Panc1 (cell line): ENCODE measurements at regions not wholly inside any gene's neighbourhood (a gene's known extent, or its start where the extent isn't known, plus 50 kb on each side); places are given as distances from the start of the nearest gene placed in this dataset.

ENCODE experiments used
- ATAC-seq: fragments of 200-7000 bp; cut with Tn5 transposase; 2 replicates; pipeline ENCODE4 v1.9.1; 2020; ENCODE audit warnings: mild to moderate bottlenecking, moderate library complexity
- BruUV-seq: library from RNA; stranded (reverse); fragments of 400-500 nt; replicated peaks from 2 replicates; lab custom pipeline; 2021; lab: Mats Ljungman, UMichigan
- CTCF ChIA-PET: fragments of 300-600 bp; sonication (Branson Sonifier 250); formaldehyde crosslinking; loops from one replicate; lab custom pipeline; 2022; ENCODE audit warnings: antibody characterized with exemption; lab: Charles Lee
- POLR2A ChIA-PET: fragments of 300-600 bp; sonication (Branson Sonifier 250); formaldehyde crosslinking; loops from one replicate; lab custom pipeline; 2022; ENCODE audit warnings: antibody characterized with exemption; lab: Charles Lee
- DNase-seq: peaks from one replicate; pipeline ENCODE4 v3.0.0-alpha.2; 2010; ENCODE audit warnings: low read depth, low spot score
- H3K27ac ChIP-seq: 2 replicates; pipeline ENCODE4 v1.5.1; 2011; ENCODE audit warnings: mild to moderate bottlenecking, low read length, inconsistent platforms
- H3K27me3 ChIP-seq: fragments of 200-500 bp; sonication (Bioruptor generic); 2 replicates; pipeline ENCODE4 v1.6.0; 2014; ENCODE audit warnings: low read length, inconsistent platforms; ENCODE audit not compliant: control insufficient read depth, insufficient read depth
- H3K36me3 ChIP-seq: fragments of 200-500 bp; sonication (Bioruptor generic); 2 replicates; pipeline ENCODE4 v1.5.1; 2014; ENCODE audit warnings: inconsistent platforms, mild to moderate bottlenecking, low read length, moderate library complexity; ENCODE audit not compliant: control insufficient read depth, insufficient read depth
- H3K4me1 ChIP-seq: 2 replicates; pipeline ENCODE4 v1.5.1; 2011; ENCODE audit warnings: inconsistent platforms, mild to moderate bottlenecking, low read length, moderate library complexity; ENCODE audit not compliant: control insufficient read depth, insufficient read depth
- H3K4me3 ChIP-seq, 2 experiments: 2 replicates each; pipeline ENCODE4 v1.5.1; 2011 to 2012; ENCODE audit warnings: low read depth in 2 of 2, low read length in 2 of 2, mild to moderate bottlenecking in 2 of 2, inconsistent platforms in 1 of 2, moderate library complexity in 1 of 2
- H3K9me3 ChIP-seq: fragments of 200-500 bp; sonication (Bioruptor generic); 2 replicates; pipeline ENCODE4 v1.5.1; 2014; ENCODE audit warnings: low read depth, mild to moderate bottlenecking, inconsistent platforms, low read length, moderate library complexity; ENCODE audit not compliant: control insufficient read depth, insufficient read depth
- CTCF ChIP-seq: fragments of 450-650 bp; IDR thresholded peaks from 2 replicates; pipeline ENCODE4 v1.5.1; 2017; ENCODE audit warnings: mild to moderate bottlenecking
- POLR2AphosphoS5 ChIP-seq: IDR thresholded peaks from 2 replicates; pipeline ENCODE4 v1.6.1; 2012; ENCODE audit warnings: mild to moderate bottlenecking, low read depth, low read length, moderate library complexity
- REST ChIP-seq, 2 experiments: IDR thresholded peaks; 2 replicates each; pipeline ENCODE4 v1.6.1; 2011 to 2012; ENCODE audit warnings: low read depth in 2 of 2, control low read depth in 1 of 2, low read length in 1 of 2, mild to moderate bottlenecking in 1 of 2, moderate library complexity in 1 of 2; ENCODE audit not compliant: insufficient read depth in 1 of 2
- SIN3A ChIP-seq: IDR thresholded peaks from 2 replicates; pipeline ENCODE4 v1.6.1; 2012; ENCODE audit warnings: low read depth, mild to moderate bottlenecking, low read length, moderate library complexity, borderline replicate concordance; ENCODE audit not compliant: insufficient read depth
- TCF7L2 ChIP-seq: IDR thresholded peaks from 2 replicates; pipeline ENCODE4 v1.6.1; 2011; ENCODE audit warnings: mild to moderate bottlenecking, low read depth, low read length, inconsistent platforms
- in situ Hi-C: cut with HindIII; loops from 2 replicates; pipeline ENCODE4 v1.10.0; 2016; ENCODE audit warnings: low sequenced_read_pairs, low pct_unique_long_range_greater_than_20kb
- intact Hi-C: fragments of 100-400 bp; cut with micrococcal nuclease; formaldehyde crosslinking; loops from one replicate; pipeline ENCODE4 v1.10.0; 2022; ENCODE audit not compliant: unreplicated experiment

GRCh38 chr1:72869441-72869840 is 587.1 kb upstream of the NEGR1 start:
- no TSS peak for BruUV-seq
- Histone ChIP-seq H3K4me3 (no peak overlapping the region), H3K27ac (no peak overlapping the region), H3K9me3 (no peaks in the 10 kb centered on the region; the same call in 1 of the 2 replicates), H3K36me3 (no peaks in the 10 kb centered on the region), H3K27me3 (no peaks in the 10 kb centered on the region), H3K4me1 (no peaks in the 10 kb centered on the region)
- intact Hi-C loops (no loop called here), in situ Hi-C loops (no loop called here)
- DNase-seq: no peak
- TF ChIP-seq REST (IDR thresholded peaks at IDR 0.05; ENCODE audit: insufficient read depth in 1 of 2, low read depth in 2 of 2, low read length in 1 of 2) (no peak), POLR2AphosphoS5 (no peak), TCF7L2 (no peak), SIN3A (no peak), CTCF (no peak)
- ChIA-PET CTCF (no interaction called here), POLR2A (no interaction called here)
- no peak for ATAC-seq

GRCh38 chr1:72851597-72851996 is 569.3 kb upstream of the NEGR1 start:
- H3K27ac ChIP-seq: no peak overlapping the region
- no peak overlapping the region for H3K4me3 ChIP-seq
- intact Hi-C loops (no loop called here), in situ Hi-C loops (no loop called here)
- no peak for TF ChIP-seq SIN3A
- TF ChIP-seq CTCF: no peak
- TF ChIP-seq TCF7L2: no peak
- no peak for TF ChIP-seq POLR2AphosphoS5
- no peak for TF ChIP-seq REST (IDR thresholded peaks at IDR 0.05; ENCODE audit: insufficient read depth in 1 of 2, low read depth in 2 of 2, low read length in 1 of 2)
- no peaks in the 10 kb centered on the region for H3K36me3 ChIP-seq
- ATAC-seq (no peak), DNase-seq (no peak)
- H3K27me3 ChIP-seq: no peaks in the 10 kb centered on the region
- no TSS peak for BruUV-seq
- H3K4me1 ChIP-seq: no peaks in the 10 kb centered on the region
- H3K9me3 ChIP-seq: no peaks in the 10 kb centered on the region
- ChIA-PET CTCF (no interaction called here), POLR2A (no interaction called here)
